Adrenal gland (tissue), 5 donors: ENCODE measurements at regions not wholly inside any gene's neighbourhood (a gene's known extent, or its start where the extent isn't known, plus 50 kb on each side); places are given as distances from the start of the nearest gene placed in this dataset.

Experiments used
- POLR2A ChIP-seq, 2 donors: fragments of 450-650 bp; IDR thresholded peaks; one replicate each; pipeline ENCODE4 v1.6.1; 2017; ENCODE audit warnings: antibody characterized with exemption in 2 of 2, mild to moderate bottlenecking in 2 of 2, moderate library complexity in 1 of 2
- TF ChIP-seq, protein P1 (sequence below), 6 experiments: fragments of 450-650 bp in 4 of 6; fragments of 200-600 bp in 2 of 6; sonication (generic) in 1 of 6; IDR thresholded peaks; 1 replicate in 5 of 6; 2 replicates in 1 of 6; pipeline versions ENCODE4 v1.5.1 to v1.8.0; 2016 to 2021; ENCODE audit warnings: antibody characterized with exemption in 6 of 6, mild to moderate bottlenecking in 2 of 6, moderate library complexity in 1 of 6
- donor health status: DM: no; HTN: no; CAD: no.

DNA sequence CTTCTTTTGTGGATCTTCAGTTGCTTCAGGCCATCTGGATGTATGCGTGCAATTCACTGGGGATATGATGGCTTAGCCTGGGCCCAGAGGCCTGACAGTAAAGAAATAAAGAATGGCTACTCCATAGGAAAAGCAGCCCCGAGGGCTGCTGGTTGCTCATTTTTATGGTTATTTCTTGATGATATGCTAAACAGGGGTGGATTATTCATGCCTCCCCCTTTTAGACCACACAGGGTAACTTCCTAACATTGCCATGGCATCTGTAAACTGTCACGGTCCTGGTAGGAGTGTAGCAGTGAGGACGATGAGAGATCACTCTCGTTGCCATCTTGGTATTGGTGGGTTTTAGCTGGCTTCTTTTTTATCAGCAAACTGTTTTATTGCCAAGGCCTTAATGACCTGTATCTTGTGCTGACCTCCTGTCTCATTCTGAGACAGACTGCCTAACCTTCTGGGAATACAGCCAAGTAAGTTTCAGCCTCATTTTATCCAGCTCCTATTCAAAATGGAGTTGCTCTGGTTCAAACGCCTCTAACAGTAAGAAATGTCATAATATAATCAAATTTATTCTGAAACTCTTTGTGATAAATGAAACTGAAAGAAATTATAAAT lies 60.5 kb downstream of the DSEL start:
- TF ChIP-seq, protein P1, sequence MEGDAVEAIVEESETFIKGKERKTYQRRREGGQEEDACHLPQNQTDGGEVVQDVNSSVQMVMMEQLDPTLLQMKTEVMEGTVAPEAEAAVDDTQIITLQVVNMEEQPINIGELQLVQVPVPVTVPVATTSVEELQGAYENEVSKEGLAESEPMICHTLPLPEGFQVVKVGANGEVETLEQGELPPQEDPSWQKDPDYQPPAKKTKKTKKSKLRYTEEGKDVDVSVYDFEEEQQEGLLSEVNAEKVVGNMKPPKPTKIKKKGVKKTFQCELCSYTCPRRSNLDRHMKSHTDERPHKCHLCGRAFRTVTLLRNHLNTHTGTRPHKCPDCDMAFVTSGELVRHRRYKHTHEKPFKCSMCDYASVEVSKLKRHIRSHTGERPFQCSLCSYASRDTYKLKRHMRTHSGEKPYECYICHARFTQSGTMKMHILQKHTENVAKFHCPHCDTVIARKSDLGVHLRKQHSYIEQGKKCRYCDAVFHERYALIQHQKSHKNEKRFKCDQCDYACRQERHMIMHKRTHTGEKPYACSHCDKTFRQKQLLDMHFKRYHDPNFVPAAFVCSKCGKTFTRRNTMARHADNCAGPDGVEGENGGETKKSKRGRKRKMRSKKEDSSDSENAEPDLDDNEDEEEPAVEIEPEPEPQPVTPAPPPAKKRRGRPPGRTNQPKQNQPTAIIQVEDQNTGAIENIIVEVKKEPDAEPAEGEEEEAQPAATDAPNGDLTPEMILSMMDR (IDR thresholded peaks at IDR 0.05): no peak
- TF ChIP-seq POLR2A (IDR thresholded peaks at IDR 0.05): no peak
